GM21717 (cell line): ENCODE measurements at regions not wholly inside any gene's neighbourhood (a gene's known extent, or its start where the extent isn't known, plus 50 kb on each side); places are given as distances from the start of the nearest gene placed in this dataset.

Experiments
- ATAC-seq: cut with Tn5 transposase; IDR thresholded peaks from one replicate; pipeline ENCODE4 v1.9.1; 2021; ENCODE audit warnings: mild to moderate bottlenecking, moderate library complexity; ENCODE audit not compliant: unreplicated experiment

DNA sequence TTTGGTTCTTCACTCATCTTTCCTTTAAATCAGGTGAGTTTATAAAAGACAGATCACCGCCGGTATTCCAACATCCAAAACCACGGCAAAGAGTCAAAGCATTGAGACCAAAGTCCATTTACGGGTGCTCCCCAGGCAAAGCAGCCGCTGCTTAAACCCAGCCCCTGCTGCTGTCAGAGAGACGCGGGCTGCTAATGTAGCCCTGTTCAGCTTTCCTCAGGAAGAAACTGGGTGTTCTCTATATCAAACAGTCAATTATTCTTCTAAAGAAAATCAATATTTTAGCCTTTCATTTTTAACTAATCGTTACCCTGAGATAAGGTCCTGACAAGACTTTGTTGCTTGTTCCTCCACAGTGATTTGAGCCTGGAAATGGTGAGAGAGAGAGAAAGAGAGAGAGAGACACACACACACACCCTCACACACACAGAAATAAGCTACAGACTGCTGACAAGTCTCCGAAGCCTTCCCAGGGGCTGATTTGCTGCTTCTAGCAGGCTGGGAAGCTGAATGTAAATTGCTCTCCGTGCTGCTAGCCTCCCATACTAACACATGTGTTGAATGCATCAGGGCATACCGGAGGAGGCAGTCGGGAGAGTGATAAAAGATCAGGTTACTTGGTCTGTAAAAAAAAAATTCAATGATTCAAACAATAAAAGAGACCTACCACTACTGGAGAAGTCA lies 183.0 kb upstream of the ANK3 start:
- ATAC-seq, result no peak

DNA sequence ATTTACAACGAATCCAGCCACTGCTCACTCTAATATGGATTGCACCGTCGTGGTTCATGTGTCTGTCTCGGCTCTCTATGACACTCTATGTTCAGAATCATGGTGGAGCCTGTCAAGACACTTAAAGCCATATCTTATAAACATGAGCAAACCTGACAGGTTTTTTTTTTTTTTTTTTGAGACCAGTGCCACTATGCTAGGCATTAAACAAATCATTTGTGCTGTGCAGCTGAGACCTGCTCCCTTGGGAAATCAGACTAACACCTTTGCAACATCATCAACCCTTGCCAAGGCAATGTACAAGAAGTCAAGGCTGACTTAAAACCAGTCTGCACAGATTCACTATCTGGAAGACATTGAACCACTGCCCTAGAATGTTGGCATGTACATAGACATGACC lies 181.2 kb upstream of the ANK3 start:
- no peak for ATAC-seq

- ATAC-seq, result no peak
Measured at GRCh38 chr10:60570272-60570865, 180.7 kb upstream of the ANK3 start.

- no peak for ATAC-seq
Measured at GRCh38 chr10:60569681-60570080, 180.0 kb upstream of the ANK3 start.

DNA sequence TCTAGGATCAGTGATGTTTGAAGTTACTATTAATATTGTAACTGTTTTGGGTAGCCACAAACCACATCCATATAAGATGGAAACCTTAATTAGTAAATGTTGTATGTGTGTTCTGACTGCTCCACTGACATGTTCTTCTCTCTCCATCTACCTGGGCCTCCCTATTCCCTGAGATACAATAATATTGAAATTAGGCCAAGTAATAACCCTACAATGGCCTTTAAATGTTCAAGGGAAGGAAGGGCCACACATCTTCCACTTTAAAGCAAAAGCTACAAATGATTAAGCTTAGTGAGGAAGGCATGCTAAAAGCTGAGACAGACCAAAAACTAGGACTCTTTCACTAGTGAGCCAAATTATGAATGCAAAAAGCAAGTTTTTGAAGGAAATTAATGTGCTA lies 176.4 kb upstream of the ANK3 start:
- ATAC-seq, result no peak

GRCh38 chr10:60565492-60565891 lies 175.8 kb upstream of the ANK3 start:
- ATAC-seq, result no peak

GRCh38 chr10:60564475-60564874 lies 174.8 kb upstream of the ANK3 start:
- no peak for ATAC-seq

GRCh38 chr10:60560451-60560850 lies 170.8 kb upstream of the ANK3 start:
- no peak for ATAC-seq

DNA sequence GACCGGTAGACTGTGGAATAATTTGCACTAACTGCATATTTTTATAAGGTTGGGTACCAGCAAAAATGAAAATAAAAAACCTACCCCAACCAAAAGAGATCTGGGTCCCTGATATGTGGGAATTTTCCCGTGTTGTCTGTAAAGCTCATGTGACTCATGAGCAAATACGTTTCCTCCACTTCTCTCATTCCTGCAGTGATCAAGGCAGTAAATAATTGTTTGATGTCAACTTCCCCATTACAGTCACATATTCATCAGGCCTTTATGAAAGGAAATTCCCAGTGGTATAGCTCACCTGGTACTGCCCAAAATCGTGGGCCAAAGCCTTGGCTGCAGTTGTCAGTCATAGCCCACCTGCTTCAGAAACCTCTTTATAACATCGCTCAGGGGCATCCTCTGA lies 166.0 kb upstream of the ANK3 start:
- no peak for ATAC-seq

DNA sequence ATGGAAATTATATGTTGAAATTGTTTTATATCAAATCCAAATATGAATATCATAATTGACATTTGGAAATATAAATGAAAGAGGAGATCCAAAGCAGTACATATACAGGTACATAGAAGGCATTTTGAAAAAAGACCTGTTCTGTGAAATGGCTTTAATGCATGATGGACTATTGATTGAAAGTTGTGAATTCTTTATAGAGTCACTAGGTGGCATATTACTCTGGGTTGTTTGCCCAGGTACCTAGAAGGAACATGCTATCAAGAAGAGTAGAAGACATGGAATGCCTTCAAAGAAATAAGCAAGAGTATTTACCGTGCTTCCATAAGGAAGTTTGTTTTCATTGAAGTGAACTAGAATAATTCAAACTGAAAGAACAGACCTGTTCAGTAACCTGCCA lies 160.0 kb upstream of the ANK3 start:
- no peak for ATAC-seq

DNA sequence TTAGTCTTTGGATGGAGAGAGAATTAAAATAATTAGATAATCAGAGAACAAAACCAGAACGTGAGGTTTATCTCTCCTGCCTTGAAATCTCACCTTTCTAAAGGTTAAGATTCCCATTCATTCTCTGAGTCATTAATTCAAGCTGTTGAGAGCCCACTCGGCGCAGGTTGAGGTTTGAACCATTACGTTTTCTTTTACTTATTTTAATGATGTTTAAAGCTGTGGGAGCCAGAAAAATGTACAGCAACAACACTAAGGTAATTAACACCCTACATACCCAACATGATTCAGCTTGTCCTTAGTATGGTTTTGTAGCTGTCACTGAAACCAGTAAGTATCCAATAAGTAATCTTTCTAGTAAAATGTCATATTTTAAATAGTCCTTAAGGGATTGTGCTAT lies 153.0 kb upstream of the ANK3 start:
- no peak for ATAC-seq

GRCh38 chr10:60541451-60541850 lies 151.8 kb upstream of the ANK3 start:
- ATAC-seq, result no peak

DNA sequence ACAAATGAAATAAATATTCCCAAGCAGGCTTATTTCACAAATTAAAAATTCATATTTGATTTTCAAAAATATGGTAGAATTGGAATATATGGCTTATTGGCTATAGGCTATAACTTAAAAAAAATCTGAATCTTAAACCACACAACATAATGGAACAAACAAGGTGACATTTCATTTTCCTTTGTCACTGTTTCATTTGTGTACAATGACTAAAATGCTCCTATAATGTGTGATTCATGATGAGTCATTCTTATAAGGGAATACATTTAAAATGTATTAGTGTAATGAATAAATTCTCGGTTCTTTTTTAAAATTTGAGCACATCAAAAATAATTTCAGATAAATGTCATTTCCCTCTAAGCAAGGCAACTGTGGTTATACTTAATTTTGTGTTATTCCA lies 148.0 kb upstream of the ANK3 start:
- ATAC-seq, result no peak

- ATAC-seq, result no peak
Measured at GRCh38 chr10:60536529-60537114, 146.9 kb upstream of the ANK3 start.

GRCh38 chr10:60535427-60535826 lies 145.8 kb upstream of the ANK3 start:
- no peak for ATAC-seq

DNA sequence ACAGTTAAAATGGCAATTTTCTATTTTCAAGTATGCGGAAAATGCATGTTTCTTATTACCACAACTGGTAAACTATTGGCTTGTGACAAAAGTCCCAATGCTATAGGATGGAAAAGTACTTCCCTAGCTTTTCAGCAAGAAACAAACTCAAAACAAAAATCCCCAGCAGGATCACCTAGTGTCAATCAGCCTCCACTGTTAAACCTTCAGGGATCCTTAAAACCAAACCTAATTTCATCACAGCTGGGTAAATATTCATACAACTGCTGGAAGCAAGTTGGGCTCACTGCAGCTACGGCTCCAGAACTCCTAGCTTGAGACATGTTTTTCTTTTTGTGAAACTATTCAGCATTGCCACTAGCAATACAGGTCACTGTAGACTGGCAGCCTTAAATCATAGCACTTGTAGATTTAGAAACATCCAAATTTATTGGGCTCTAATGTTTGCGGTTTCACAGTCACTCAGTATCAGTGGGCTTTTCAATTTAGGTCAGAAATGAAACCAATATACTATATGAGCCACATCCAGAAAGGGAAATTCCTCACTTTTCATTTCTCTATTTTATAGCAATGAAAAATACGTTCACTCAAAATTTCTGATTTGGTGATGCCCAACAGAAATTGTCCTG lies 145.2 kb upstream of the ANK3 start:
- ATAC-seq, result no peak

GRCh38 chr10:60532696-60533468 lies 143.2 kb upstream of the ANK3 start:
- no peak for ATAC-seq

DNA sequence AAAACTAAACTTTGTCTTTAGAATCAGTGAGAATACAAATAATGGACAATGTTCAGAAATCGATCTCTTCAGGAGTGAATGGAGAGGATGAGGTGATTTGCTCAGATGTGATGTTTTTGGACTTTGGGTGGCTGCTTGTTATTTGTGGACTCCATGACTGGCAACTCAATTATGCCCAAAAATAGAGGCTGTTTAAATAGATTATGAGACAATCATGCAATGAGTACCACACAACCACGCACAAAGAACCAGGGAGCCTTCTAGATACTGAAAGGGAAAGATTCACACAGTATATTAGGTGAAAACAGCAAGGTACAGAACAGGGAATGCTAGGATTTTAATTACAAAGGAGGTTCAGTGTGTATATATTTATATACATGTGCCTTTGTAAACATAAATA lies 141.3 kb upstream of the ANK3 start:
- ATAC-seq, result no peak

DNA sequence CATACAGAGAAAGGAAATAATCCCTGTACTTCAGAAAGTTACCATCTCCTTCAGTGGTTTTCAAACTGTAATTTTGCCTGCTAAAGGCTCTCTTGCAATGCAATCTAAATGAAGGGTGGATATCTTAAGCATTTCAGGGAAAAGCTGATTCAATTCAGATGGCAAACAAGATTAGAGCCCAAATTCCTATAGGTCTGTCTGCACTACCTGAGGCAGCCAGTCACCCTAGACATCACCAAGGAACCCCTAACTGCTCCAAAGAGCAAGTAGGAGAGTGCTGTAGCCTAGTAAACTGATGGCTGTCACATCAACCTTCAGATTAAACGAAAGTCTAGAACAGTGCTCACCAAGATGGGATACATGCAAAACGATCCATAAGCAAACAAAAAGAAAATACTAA lies 138.0 kb upstream of the ANK3 start:
- ATAC-seq, result no peak

DNA sequence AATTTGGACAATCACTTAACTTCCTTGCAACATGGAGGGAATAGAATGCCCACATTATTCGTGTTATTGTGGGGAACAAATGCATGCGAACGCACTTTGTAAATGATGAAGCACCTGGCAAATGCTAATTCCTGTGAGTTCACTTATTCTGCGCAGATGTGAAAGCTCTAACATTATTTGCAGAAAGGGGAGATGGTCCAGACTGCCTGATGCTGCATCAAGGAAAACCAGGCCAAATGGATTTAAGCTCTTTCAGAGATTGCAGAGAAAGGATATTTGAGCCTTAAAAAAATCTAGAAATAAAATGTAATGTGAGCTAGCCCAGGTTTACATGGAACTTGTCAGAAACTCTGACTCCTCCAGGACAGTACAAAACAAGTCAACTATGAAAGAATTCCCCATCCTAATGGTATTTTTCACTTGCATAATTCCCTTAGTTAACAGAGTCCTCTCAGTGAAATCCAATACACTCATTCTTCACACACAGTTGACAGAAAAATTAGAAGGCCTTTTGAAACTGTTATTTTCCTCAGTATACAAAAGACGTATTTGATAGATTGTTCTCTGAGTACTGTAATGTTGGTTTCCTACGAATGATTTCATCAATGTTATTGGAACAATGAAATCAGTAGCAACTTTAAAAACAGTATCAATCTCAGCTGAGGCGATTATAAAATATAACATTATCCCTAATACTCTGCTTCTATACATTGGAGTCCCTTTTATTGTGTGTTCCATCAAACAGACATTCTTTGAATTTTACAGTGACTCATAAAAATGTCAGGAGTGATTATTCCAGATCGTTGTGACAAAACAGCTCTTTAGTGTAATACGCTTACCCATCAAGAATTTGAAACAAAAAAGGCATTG lies 136.3 kb upstream of the ANK3 start:
- no peak for ATAC-seq

DNA sequence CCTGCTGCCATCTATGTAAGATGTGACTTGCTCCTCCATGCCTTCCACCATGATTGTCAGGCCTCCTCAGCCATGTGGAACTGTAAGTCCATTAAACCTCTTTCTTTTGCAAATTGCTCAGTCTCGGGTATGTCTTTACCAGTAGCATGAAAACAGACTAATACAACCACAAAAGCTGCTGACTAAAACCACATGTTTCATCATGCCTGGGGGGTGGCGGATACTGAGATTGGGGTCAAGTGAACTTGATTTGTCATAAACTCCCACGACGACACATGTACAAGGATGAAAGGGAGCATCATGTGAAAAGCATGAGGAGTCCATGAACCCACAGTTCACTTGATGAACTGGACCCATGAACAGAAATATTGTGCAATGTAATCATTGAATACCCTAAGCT lies 134.9 kb upstream of the ANK3 start:
- ATAC-seq, result no peak
